Ovary (tissue), 3 donors: ENCODE measurements at regions not wholly inside any gene's neighbourhood (a gene's known extent, or its start where the extent isn't known, plus 50 kb on each side); places are given as distances from the start of the nearest gene placed in this dataset.

ENCODE experiments used
- EP300 ChIP-seq: sonication (generic); formaldehyde crosslinking; IDR thresholded peaks from one replicate; pipeline ENCODE4 v1.6.1; 2017; ENCODE audit warnings: antibody characterized with exemption
- POLR2A ChIP-seq: fragments of 450-650 bp; IDR thresholded peaks from one replicate; pipeline ENCODE4 v1.6.1; 2017; ENCODE audit warnings: antibody characterized with exemption, mild to moderate bottlenecking, moderate library complexity
- TF ChIP-seq, protein P1 (sequence below), 3 donors: fragments of 450-650 bp in 2 of 3; fragments of 200-600 bp in 1 of 3; IDR thresholded peaks; one replicate each; pipeline versions ENCODE4 v1.5.1 to v1.8.0; 2016 to 2022; ENCODE audit warnings: antibody characterized with exemption in 3 of 3, mild to moderate bottlenecking in 1 of 3
- donor health status: DM: no; HTN: no; CAD: no.

DNA sequence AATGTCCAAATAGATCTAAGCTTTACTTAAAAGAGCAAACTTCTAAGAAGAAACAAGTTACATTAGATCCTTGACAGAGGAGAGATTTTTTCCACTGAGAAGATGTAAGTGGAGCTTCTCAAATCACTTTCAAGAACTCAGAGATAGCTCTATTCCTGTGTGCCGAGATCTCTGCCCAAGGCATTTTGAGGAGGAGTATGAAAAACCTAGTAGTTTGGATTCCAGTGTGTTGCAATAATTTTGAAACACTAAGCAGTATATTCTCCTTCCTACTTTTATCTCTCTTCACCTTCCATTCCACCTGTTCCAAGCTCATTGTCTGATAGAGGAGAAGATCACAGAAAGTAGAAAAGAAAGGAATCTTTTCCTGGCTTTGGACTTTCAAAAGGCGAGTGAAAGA is 192.0 kb upstream of the TANK start:
- TF ChIP-seq, protein P1, sequence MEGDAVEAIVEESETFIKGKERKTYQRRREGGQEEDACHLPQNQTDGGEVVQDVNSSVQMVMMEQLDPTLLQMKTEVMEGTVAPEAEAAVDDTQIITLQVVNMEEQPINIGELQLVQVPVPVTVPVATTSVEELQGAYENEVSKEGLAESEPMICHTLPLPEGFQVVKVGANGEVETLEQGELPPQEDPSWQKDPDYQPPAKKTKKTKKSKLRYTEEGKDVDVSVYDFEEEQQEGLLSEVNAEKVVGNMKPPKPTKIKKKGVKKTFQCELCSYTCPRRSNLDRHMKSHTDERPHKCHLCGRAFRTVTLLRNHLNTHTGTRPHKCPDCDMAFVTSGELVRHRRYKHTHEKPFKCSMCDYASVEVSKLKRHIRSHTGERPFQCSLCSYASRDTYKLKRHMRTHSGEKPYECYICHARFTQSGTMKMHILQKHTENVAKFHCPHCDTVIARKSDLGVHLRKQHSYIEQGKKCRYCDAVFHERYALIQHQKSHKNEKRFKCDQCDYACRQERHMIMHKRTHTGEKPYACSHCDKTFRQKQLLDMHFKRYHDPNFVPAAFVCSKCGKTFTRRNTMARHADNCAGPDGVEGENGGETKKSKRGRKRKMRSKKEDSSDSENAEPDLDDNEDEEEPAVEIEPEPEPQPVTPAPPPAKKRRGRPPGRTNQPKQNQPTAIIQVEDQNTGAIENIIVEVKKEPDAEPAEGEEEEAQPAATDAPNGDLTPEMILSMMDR (IDR thresholded peaks at IDR 0.05): no peak
- TF ChIP-seq POLR2A (no peak), EP300 (no peak)
